ENCODE measurements at regions not wholly inside any gene's neighbourhood (a gene's known extent, or its start where the extent isn't known, plus 50 kb on each side); places are given as distances from the start of the nearest gene placed in this dataset.

DNA sequence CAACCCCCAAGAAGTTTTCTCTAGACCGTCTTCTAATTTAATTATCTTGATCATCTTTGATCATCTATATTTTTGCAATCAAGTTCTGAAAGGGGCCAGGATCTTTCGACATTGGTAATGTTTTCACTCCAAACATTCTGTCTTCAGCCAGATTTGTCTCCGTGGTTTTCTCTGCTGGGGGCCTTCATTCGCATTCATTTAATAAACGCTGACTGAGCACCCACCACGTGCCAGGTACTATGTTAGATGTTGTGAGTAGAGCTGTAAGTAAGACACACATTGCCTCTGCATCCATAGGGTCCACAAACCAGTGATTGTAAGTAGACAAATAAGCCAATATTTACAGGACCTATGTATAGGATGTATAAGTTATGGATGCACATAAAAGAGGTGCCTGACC lies 134.5 kb upstream of the MROH9 start:
- TF ChIP-seq BHLHE40 (IDR thresholded peaks at IDR 0.05; ENCODE audit: low read length) (no peak), HCFC1 (IDR thresholded peaks at IDR 0.05; ENCODE audit: low read depth, low read length) (no peak), RBFOX2 (IDR thresholded peaks at IDR 0.05; ENCODE audit: low read depth, low read length) (no peak), RARG (CRISPR knock-in tag; IDR thresholded peaks at IDR 0.05; ENCODE audit: low read depth) (no peak), TCF7L2 (IDR thresholded peaks at IDR 0.05; ENCODE audit: low read depth, low read length) (no peak), POLR2A (IDR thresholded peaks at IDR 0.05; ENCODE audit: insufficient read depth in 1 of 2, low read depth in 2 of 2, low read length in 2 of 2) (no peak)
- TF ChIP-seq, protein P1, sequence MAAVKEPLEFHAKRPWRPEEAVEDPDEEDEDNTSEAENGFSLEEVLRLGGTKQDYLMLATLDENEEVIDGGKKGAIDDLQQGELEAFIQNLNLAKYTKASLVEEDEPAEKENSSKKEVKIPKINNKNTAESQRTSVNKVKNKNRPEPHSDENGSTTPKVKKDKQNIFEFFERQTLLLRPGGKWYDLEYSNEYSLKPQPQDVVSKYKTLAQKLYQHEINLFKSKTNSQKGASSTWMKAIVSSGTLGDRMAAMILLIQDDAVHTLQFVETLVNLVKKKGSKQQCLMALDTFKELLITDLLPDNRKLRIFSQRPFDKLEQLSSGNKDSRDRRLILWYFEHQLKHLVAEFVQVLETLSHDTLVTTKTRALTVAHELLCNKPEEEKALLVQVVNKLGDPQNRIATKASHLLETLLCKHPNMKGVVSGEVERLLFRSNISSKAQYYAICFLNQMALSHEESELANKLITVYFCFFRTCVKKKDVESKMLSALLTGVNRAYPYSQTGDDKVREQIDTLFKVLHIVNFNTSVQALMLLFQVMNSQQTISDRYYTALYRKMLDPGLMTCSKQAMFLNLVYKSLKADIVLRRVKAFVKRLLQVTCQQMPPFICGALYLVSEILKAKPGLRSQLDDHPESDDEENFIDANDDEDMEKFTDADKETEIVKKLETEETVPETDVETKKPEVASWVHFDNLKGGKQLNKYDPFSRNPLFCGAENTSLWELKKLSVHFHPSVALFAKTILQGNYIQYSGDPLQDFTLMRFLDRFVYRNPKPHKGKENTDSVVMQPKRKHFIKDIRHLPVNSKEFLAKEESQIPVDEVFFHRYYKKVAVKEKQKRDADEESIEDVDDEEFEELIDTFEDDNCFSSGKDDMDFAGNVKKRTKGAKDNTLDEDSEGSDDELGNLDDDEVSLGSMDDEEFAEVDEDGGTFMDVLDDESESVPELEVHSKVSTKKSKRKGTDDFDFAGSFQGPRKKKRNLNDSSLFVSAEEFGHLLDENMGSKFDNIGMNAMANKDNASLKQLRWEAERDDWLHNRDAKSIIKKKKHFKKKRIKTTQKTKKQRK (IDR thresholded peaks at IDR 0.05; ENCODE audit: low read length) = no peak
